ENCODE measurements at regions not wholly inside any gene's neighbourhood (a gene's known extent, or its start where the extent isn't known, plus 50 kb on each side); places are given as distances from the start of the nearest gene placed in this dataset.

GRCh38 chr2:122506620-122507019 lies 751.2 kb downstream of the TSN start:
- no peak for DNase-seq (ENCODE audit: low spot score)

- DNase-seq (ENCODE audit: low spot score) = no peak
Observed at GRCh38 chr2:122507261-122507660, 751.8 kb downstream of the TSN start.

DNA sequence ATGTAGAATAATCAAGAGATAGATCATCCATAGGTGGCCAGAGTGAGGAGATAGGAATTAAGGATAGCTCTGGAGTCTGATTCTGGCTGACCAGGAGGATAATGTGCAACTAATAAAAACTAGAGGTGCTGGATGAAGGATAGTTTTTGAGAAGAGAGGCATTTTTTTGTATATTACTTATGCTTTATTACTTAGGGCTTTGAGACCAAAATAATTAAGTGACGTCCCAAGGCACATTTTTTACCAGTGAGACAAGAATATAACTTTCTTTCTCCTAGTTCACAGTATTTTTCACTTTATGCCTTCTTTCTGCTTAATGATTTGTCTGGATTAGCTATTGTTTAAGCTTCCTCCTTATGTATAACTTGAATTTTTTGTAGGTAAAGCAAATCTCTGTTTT lies 756.6 kb downstream of the TSN start:
- DNase-seq (ENCODE audit: low spot score) = no peak

DNA sequence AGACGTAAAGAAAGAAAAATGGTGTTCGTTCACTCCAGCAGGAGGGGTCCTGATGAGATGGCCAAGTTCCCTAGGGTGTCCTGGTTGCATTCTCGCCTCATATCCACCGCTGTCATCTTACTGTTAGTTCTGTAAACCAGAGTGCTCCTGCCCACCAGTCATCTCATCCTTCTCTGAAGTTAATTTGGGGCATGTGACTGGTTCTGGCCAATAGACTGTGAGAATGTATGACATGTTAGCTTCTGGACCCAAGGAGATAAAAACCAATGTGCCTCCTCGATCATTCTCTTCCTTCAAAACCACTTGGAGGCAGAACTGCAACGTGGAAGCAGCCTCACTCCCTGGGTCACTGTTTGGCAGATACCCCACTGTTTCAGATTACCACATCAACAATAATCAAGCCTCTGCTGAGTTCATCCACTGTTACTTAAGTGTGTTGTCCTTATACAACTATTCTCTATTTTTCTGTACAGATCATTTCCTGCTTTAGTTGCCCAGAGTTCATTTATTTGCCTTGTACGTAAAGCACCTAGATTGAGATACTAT lies 759.1 kb downstream of the TSN start:
- no peak for DNase-seq (ENCODE audit: low spot score)

GRCh38 chr2:122515731-122516290 lies 760.4 kb downstream of the TSN start:
- no peak for DNase-seq (ENCODE audit: low spot score)

GRCh38 chr2:122516775-122517174 lies 761.3 kb downstream of the TSN start:
- no peak for DNase-seq (ENCODE audit: low spot score)

GRCh38 chr2:122519366-122519765 lies 763.9 kb downstream of the TSN start:
- DNase-seq (ENCODE audit: low spot score) = no peak

DNA sequence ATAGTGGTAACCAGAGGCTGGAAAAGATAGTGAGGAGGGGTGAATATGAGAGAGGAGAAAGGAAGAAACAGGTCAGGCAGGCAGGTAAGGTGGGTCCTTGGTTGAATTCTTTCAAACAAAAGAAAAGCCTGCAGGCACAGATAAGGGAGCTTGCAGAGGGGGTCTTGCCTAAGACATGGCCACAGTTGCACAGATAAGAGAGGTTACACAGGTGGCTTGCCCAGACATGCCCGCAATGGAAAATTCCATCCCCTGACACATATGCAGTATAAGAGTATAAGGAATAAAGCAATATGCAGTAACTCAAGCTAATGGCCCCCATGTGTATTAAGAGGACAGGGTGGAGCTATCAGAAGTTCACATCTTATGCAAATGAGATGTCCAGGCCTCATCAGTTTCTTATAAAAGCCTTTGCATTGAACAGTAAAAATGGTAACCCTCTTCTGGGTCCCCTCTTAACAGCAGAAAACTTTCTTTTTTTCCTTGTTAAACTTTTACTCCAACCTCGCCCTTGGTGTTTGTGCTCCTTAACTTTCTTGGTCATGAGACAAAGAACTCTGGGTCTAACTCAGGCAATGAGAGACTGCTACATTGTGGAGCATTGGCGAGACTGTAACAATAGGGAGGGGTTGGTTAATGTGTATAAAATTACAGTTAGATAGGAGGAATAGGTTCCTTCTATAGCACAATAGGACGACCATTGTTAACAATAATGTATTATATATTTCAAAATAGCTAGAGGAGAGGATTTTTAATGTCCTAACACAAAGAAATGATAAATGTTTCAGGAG lies 764.6 kb downstream of the TSN start:
- no peak for DNase-seq (ENCODE audit: low spot score)

DNA sequence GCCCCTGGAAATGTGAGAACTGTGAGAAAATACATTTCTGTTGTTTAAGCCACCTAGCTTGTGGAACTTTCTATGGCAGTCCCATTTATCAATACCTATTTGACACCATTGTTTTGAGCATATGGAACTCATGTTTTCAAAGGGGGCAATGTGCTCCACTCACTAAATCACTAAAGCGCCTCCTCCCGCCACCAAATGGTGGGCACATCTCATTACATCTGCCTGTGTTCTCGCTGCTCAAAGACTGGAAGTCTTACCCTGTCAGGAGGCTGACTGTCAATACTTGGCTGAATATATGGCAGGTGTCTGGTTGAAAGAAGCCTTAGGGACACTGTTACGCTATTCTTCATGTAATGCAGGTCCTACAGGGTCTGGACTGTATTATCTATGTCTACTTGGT lies 767.7 kb downstream of the TSN start:
- no peak for DNase-seq (ENCODE audit: low spot score)

DNA sequence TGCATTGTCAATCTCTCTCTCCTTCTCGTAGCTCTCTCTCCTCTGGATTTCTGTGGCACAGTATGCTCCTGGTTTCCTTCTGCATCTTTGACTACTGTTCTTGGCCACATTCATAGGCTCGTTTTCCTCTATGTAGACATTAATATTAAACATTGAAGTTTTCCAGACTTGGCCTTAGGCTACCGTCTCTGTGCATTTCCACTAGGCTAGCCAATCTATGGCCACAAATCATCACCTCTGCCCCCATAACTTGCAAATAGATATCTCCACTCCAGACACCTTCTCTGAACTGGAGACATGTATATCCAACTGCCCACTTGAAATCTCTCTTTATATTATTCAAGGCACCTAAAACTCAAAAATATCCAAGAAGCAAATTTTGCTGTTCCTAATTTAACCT lies 768.5 kb downstream of the TSN start:
- DNase-seq (ENCODE audit: low spot score) = no peak

DNA sequence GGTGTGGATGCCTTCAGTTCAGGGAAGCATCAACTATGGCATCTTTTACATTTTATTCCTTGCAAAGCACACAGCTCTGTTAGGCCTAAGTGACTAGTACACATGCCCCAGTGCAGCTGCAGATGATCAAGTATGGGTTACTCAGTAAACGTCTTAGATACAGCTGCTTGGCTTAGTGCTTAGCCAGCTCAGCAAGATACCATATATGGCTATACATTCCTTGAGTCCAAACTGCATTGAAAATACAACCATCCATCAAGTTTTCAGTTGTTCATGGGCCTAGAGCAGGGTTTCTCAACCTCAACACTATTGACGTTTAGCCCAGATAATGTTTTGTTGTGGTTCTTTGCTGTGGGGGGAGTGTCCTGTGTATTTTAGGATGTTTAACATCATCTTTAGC lies 769.9 kb downstream of the TSN start:
- no peak for DNase-seq (ENCODE audit: low spot score)

DNA sequence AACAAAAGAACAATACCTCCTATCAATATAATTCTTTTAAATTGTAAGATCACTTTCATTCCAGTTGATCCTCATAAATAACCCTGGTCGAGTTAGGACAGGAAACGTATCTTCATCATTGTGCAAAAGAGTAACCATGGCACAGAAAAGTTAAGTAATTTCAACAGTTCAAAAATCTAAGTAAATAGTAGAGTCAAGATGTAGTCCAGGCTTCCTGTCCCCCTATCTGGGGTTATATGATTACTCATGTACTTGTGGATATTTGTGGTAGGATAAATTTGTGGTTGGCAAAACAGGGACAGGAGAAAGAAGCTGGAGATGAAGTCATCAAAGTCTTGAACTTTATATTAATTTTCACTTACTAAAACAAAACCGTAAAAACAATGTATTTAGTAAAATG lies 772.6 kb downstream of the TSN start:
- no peak for DNase-seq (ENCODE audit: low spot score)

DNA sequence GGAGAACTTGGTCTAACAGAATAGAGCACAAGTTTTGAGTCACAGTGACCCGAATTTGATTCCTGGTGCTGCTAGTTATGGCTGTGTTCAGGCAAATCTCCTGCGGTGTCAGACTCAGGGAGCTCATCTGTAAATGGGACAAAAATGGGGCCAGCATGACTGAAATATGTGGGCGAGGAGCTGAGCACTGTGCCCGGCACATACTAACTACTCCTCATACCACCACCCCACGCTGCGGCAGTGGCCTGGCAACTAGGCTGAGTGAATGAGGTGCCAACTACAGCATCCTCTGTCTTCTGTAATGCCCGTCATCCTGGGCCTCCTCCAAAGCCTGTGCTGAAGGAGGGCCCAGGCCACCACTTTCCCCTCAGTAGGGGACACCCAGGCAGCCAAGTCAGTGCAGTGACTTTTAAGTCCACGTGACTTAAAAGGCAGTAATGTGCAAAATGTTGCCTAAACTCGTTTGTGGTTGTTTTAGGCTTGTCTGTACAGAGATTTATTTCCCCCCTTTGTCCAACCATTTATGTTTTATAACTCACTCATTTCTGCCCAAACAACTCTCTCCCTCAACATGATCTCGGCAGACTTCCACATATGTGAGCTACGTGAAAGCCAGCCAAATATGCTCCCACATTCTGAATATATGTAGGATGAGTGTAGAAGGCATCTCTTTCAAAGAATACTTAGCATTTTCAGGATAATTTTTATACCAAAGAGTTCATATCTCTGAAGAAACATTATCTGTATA lies 773.7 kb downstream of the TSN start:
- DNase-seq (ENCODE audit: low spot score) = no peak

DNA sequence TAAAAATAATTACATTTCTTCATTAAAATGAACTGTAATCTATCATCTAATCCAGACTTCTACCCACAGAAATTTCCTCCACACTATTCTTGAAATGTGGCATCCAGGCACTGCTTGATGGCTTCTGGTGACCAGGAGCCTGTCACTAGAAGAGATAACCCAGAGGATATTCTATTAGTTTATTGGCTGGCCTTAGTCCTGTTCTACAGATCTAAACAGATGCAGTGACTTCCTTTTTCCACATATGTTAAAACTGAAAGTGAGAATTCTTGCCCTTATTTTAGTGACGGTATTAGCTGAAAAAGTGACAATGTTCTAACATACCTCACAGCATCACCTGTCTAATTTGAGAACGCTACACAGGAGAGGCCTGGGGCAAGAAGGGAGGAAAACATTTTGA lies 775.4 kb downstream of the TSN start:
- no peak for DNase-seq (ENCODE audit: low spot score)

DNA sequence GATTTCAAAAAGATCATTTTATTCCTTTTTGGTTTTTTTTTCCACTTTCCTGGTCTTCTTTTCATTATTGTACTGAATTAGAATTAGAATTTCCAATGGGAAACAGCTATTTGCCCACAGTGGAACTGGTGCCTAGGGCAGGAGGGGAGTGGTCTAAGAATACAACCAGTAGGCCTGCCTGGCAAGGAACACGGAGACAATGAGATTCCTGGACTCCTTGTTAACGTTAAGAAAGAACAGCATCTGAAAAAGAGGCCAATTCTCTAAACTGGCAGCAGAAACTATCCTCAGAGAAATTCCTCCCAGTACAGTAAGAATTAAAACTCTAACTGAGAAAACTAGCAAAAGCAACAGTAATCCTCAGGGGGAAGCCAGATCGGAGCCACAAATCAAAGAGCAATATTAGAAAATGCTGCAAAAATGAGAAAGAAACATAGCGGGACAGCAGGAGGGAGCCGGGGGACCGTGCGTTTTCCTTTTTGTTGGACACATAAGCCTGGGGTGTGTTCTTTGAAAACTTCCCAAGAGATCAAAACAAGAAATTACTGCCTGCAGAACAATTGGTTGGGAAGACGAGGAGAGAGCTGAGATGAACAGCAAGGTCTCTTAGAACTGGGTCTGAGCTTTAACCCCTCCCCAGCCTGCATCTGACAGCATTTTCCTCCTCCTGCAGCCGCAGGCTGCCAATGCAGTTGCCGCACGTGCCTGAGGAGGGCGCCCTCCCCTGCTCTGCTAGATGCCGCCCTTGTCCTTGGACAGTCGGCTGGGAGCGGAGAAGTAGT lies 776.0 kb downstream of the TSN start:
- DNase-seq (ENCODE audit: low spot score) = no peak

DNA sequence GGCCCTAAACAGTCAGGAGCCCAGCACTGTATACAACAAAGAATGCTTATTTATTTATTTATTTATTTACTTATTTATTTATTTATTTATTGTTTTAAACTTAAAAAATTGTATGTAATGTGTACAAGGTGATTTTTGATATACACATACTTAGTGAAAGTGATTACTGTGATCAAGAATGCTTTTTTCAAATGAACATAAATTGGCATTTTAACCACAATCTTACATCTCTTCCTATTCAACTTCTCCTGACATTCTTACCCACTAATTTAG lies 776.6 kb downstream of the TSN start:
- no peak for DNase-seq (ENCODE audit: low spot score)

- no peak for DNase-seq (ENCODE audit: low spot score)
Observed at GRCh38 chr2:122532481-122532880, 777.0 kb downstream of the TSN start.

GRCh38 chr2:122535960-122536505 lies 780.6 kb downstream of the TSN start:
- DNase-seq (ENCODE audit: low spot score) = no peak

GRCh38 chr2:122539311-122539710 lies 783.9 kb downstream of the TSN start:
- no peak for DNase-seq (ENCODE audit: low spot score)

GRCh38 chr2:122539920-122540319 lies 784.5 kb downstream of the TSN start:
- no peak for DNase-seq (ENCODE audit: low spot score)

- DNase-seq (ENCODE audit: low spot score) = no peak
Observed at GRCh38 chr2:122542236-122542635, 786.8 kb downstream of the TSN start.

GRCh38 chr2:122542646-122543045 lies 787.2 kb downstream of the TSN start:
- no peak for DNase-seq (ENCODE audit: low spot score)
